HCT116 (cell line): ENCODE measurements at regions not wholly inside any gene's neighbourhood (a gene's known extent, or its start where the extent isn't known, plus 50 kb on each side); places are given as distances from the start of the nearest gene placed in this dataset.

Experiments
- ATAC-seq: fragments of 200-7000 bp; cut with Tn5 transposase; 2 replicates; pipeline ENCODE4 v1.9.1; 2020; ENCODE audit warnings: mild to moderate bottlenecking, moderate library complexity
- BruUV-seq: library from RNA; stranded (reverse); fragments of 400-500 nt; replicated peaks from 2 replicates; lab custom pipeline; 2021; lab: Mats Ljungman, UMichigan
- CTCF ChIA-PET: fragments of 300-600 bp; sonication (Branson Sonifier 250); formaldehyde crosslinking; loops from one replicate; lab custom pipeline; 2021; ENCODE audit warnings: antibody characterized with exemption; lab: Charles Lee
- POLR2A ChIA-PET: fragments of 300-600, 350-600 bp; sonication (Branson Sonifier 250); formaldehyde crosslinking; loops from one replicate; lab custom pipeline; 2021; ENCODE audit warnings: antibody characterized with exemption; lab: Charles Lee
- RAD21 ChIA-PET, 2 experiments: fragments of 300-600 bp; sonication (Branson Sonifier 250); formaldehyde crosslinking; loops; one replicate each; lab custom pipeline; 2023; ENCODE audit warnings: low total read pairs in 2 of 2; ENCODE audit not compliant: uncharacterized antibody in 2 of 2, unreplicated experiment in 2 of 2, low non-redundant PET in 1 of 2; lab: Charles Lee
- DNase-seq: peaks from one replicate; pipeline ENCODE4 v3.0.0-alpha.2; 2010; ENCODE audit warnings: low read depth, low spot score
- H2AFZ ChIP-seq: fragments of 200-600 bp; shearing (Covaris generic), sonication (generic); 2 replicates; pipeline ENCODE4 v1.6.1; 2017; ENCODE audit warnings: low read depth, mixed run types, mixed read lengths, antibody characterized with exemption, low read length; ENCODE audit not compliant: poor library complexity, severe bottlenecking
- H3K27ac ChIP-seq: 2 replicates; pipeline ENCODE4 v1.5.1; 2012; ENCODE audit warnings: low read depth, low read length
- H3K27me3 ChIP-seq: fragments of 200-600 bp; sonication (generic); 2 replicates; pipeline ENCODE4 v1.6.1; 2016; ENCODE audit warnings: mixed run types, low read length, mixed read lengths; ENCODE audit not compliant: insufficient read depth
- H3K36me3 ChIP-seq, 2 experiments: fragments of 200-500 bp in 1 of 2; fragments of 200-600 bp in 1 of 2; sonication (Bioruptor generic) in 1 of 2; sonication (generic) in 1 of 2; 2 replicates each; pipeline versions ENCODE4 v1.5.1 to v1.6.1; 2014 to 2016; ENCODE audit warnings: low read length in 2 of 2, inconsistent platforms in 1 of 2, mixed read lengths in 1 of 2, mixed run types in 1 of 2; ENCODE audit not compliant: insufficient read depth in 2 of 2, control insufficient read depth in 1 of 2
- H3K4me1 ChIP-seq, 2 experiments: fragments of 200-600 bp in 1 of 2; sonication (generic) in 1 of 2; 2 replicates each; pipeline versions ENCODE4 v1.5.1 to v1.6.1; 2012 to 2017; ENCODE audit warnings: low read length in 2 of 2, inconsistent platforms in 1 of 2, mild to moderate bottlenecking in 1 of 2, mixed read lengths in 1 of 2, mixed run types in 1 of 2, moderate library complexity in 1 of 2; ENCODE audit not compliant: insufficient read depth in 2 of 2, control insufficient read depth in 1 of 2
- H3K4me2 ChIP-seq: fragments of 200-600 bp; sonication (generic); 2 replicates; pipeline ENCODE4 v1.6.1; 2017; ENCODE audit warnings: mixed run types, low read length, mixed read lengths
- H3K4me3 ChIP-seq, 2 experiments: fragments of 200-600 bp in 1 of 2; sonication (generic) in 1 of 2; replicated peaks in 1 of 2; 2 replicates each; pipeline ENCODE4 v1.5.1; 2011 to 2016; ENCODE audit warnings: low read length in 2 of 2, control low read depth in 1 of 2, low read depth in 1 of 2, mild to moderate bottlenecking in 1 of 2, mixed read lengths in 1 of 2, mixed run types in 1 of 2
- H3K79me2 ChIP-seq: fragments of 200-600 bp; sonication (generic); 2 replicates; pipeline ENCODE4 v1.6.1; 2017; ENCODE audit warnings: mild to moderate bottlenecking, mixed run types, low read length, moderate library complexity, mixed read lengths; ENCODE audit not compliant: insufficient read depth
- H3K9ac ChIP-seq: fragments of 200-600 bp; sonication (generic); 2 replicates; pipeline ENCODE4 v1.6.1; 2016; ENCODE audit warnings: low read length, mixed read lengths
- H3K9me2 ChIP-seq: fragments of 200-600 bp; sonication (generic), shearing (Covaris generic); 2 replicates; pipeline ENCODE4 v1.6.1; 2017; ENCODE audit warnings: mixed run types, mild to moderate bottlenecking, moderate library complexity; ENCODE audit not compliant: insufficient read depth
- H3K9me3 ChIP-seq, 2 experiments: fragments of 200-500 bp in 1 of 2; fragments of 200-600 bp in 1 of 2; sonication (Bioruptor generic) in 1 of 2; sonication (generic) in 1 of 2; 2 replicates each; pipeline ENCODE4 v1.6.1; 2014 to 2017; ENCODE audit warnings: low read length in 2 of 2, mixed read lengths in 2 of 2, inconsistent platforms in 1 of 2, low read depth in 1 of 2, mild to moderate bottlenecking in 1 of 2, mixed run types in 1 of 2, moderate library complexity in 1 of 2; ENCODE audit not compliant: control insufficient read depth in 1 of 2, insufficient read depth in 1 of 2
- H4K20me1 ChIP-seq: fragments of 200-600 bp; sonication (generic), shearing (Covaris generic); 2 replicates; pipeline ENCODE4 v1.6.1; 2017; ENCODE audit warnings: mixed run types, mild to moderate bottlenecking, moderate library complexity; ENCODE audit not compliant: insufficient read depth
- CBX3 ChIP-seq: IDR thresholded peaks from 2 replicates; pipeline ENCODE4 v1.6.1; 2012; ENCODE audit warnings: low read depth
- EGR1 ChIP-seq: IDR thresholded peaks from 2 replicates; pipeline ENCODE4 v1.6.1; 2012; ENCODE audit warnings: low read depth
- ELF1 ChIP-seq: IDR thresholded peaks from 2 replicates; pipeline ENCODE4 v1.6.1; 2012; ENCODE audit warnings: low read depth, borderline replicate concordance
- POLR2A ChIP-seq: IDR thresholded peaks from 2 replicates; pipeline ENCODE4 v1.7.0; 2011; ENCODE audit warnings: borderline replicate concordance; ENCODE audit not compliant: insufficient read depth, insufficient read length; ENCODE audit errors: extremely low read depth
- RAD21 ChIP-seq: IDR thresholded peaks from 2 replicates; pipeline ENCODE4 v1.6.1; 2012; ENCODE audit warnings: low read depth, mild to moderate bottlenecking
- SIN3A ChIP-seq: IDR thresholded peaks from 2 replicates; pipeline ENCODE4 v1.6.1; 2012; ENCODE audit warnings: low read depth
- SP1 ChIP-seq: IDR thresholded peaks from 2 replicates; pipeline ENCODE4 v1.6.1; 2012; ENCODE audit warnings: low read depth
- SRF ChIP-seq: IDR thresholded peaks from 2 replicates; pipeline ENCODE4 v1.6.1; 2012; ENCODE audit warnings: low read depth
- TCF7L2 ChIP-seq: IDR thresholded peaks from 2 replicates; pipeline ENCODE4 v1.7.0; 2011; ENCODE audit warnings: borderline replicate concordance, inconsistent platforms; ENCODE audit not compliant: insufficient read depth, insufficient read length; ENCODE audit errors: extremely low read depth
- ZFX ChIP-seq: fragments of 450-650 bp; IDR thresholded peaks from 2 replicates; pipeline ENCODE4 v1.6.1; 2017
- intact Hi-C: fragments of 100-400 bp; cut with micrococcal nuclease; formaldehyde crosslinking; loops from 2 replicates; pipeline ENCODE4 v1.10.0; 2022
- TF ChIP-seq, protein P1 (sequence below): IDR thresholded peaks from 2 replicates; pipeline ENCODE4 v1.6.1; 2012; ENCODE audit warnings: low read depth
- TF ChIP-seq, protein P2 (sequence below): IDR thresholded peaks from 2 replicates; pipeline ENCODE4 v1.6.1; 2011; ENCODE audit warnings: mild to moderate bottlenecking, low read length, moderate library complexity; ENCODE audit not compliant: insufficient replicate concordance; ENCODE audit errors: extremely low read depth
- TF ChIP-seq, protein P3 (sequence below): IDR thresholded peaks from 2 replicates; pipeline ENCODE4 v1.6.1; 2012
- TF ChIP-seq, protein P4 (sequence below), 3 experiments: fragments of 200-600 bp in 1 of 3; sonication (generic) in 1 of 3; IDR thresholded peaks in 2 of 3; conservative IDR thresholded peaks in 1 of 3; 2 replicates each; pipeline ENCODE4 v1.5.1; 2012 to 2017; ENCODE audit warnings: low read depth in 2 of 3, low read length in 2 of 3, antibody characterized with exemption in 1 of 3, borderline replicate concordance in 1 of 3, control low read depth in 1 of 3, mild to moderate bottlenecking in 1 of 3, mixed read lengths in 1 of 3, mixed run types in 1 of 3, moderate library complexity in 1 of 3; ENCODE audit not compliant: insufficient read depth in 1 of 3

DNA sequence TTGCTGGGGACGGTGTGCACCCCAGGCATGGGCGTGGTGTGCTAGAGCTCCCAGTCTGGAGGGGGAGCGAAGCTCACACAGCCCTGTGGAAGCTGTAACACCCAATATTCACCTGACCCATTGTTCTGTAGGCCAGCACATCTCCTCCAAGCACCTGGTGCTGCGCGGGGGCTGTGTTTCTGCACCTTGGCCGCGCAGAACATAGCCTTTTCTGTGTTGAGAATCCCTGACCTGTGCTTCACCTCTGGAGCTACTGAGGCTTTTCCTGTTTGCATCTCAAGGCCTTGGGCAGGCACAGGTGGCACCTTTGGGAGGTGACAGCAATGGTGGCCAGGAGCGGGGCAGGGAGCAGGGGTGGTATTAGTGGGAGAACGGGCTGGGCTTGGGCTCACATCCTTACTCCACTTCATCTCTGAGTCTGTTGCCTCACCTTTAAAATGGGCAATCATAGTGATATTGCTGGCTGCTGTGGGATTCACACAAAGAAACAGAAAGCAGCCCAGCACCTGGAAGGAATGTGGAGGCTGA, 343.9 kb upstream of the AJAP1 start:
- no peak for DNase-seq
- Histone ChIP-seq H3K4me3 (no peak overlapping the region), H3K4me1 (no peaks in the 10 kb centered on the region), H3K4me2 (no peak overlapping the region), H3K27ac (no peak overlapping the region), H4K20me1 (no peaks in the 10 kb centered on the region), H3K79me2 (no peaks in the 10 kb centered on the region), H3K27me3 (no peaks in the 10 kb centered on the region), H3K9me3 (no peaks in the 10 kb centered on the region), H3K9me2 (no peaks in the 10 kb centered on the region), H2AFZ (no peak overlapping the region)
- ChIA-PET CTCF (no interaction called here), RAD21 (no interaction called here)
- TF ChIP-seq, protein P1, sequence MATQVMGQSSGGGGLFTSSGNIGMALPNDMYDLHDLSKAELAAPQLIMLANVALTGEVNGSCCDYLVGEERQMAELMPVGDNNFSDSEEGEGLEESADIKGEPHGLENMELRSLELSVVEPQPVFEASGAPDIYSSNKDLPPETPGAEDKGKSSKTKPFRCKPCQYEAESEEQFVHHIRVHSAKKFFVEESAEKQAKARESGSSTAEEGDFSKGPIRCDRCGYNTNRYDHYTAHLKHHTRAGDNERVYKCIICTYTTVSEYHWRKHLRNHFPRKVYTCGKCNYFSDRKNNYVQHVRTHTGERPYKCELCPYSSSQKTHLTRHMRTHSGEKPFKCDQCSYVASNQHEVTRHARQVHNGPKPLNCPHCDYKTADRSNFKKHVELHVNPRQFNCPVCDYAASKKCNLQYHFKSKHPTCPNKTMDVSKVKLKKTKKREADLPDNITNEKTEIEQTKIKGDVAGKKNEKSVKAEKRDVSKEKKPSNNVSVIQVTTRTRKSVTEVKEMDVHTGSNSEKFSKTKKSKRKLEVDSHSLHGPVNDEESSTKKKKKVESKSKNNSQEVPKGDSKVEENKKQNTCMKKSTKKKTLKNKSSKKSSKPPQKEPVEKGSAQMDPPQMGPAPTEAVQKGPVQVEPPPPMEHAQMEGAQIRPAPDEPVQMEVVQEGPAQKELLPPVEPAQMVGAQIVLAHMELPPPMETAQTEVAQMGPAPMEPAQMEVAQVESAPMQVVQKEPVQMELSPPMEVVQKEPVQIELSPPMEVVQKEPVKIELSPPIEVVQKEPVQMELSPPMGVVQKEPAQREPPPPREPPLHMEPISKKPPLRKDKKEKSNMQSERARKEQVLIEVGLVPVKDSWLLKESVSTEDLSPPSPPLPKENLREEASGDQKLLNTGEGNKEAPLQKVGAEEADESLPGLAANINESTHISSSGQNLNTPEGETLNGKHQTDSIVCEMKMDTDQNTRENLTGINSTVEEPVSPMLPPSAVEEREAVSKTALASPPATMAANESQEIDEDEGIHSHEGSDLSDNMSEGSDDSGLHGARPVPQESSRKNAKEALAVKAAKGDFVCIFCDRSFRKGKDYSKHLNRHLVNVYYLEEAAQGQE: no peak
- TF ChIP-seq SRF: no peak
- TF ChIP-seq, protein P2, sequence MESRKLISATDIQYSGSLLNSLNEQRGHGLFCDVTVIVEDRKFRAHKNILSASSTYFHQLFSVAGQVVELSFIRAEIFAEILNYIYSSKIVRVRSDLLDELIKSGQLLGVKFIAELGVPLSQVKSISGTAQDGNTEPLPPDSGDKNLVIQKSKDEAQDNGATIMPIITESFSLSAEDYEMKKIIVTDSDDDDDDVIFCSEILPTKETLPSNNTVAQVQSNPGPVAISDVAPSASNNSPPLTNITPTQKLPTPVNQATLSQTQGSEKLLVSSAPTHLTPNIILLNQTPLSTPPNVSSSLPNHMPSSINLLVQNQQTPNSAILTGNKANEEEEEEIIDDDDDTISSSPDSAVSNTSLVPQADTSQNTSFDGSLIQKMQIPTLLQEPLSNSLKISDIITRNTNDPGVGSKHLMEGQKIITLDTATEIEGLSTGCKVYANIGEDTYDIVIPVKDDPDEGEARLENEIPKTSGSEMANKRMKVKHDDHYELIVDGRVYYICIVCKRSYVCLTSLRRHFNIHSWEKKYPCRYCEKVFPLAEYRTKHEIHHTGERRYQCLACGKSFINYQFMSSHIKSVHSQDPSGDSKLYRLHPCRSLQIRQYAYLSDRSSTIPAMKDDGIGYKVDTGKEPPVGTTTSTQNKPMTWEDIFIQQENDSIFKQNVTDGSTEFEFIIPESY: no peak
- TF ChIP-seq SIN3A: no peak
- TF ChIP-seq, protein P3, sequence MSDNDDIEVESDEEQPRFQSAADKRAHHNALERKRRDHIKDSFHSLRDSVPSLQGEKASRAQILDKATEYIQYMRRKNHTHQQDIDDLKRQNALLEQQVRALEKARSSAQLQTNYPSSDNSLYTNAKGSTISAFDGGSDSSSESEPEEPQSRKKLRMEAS: no peak
- TF ChIP-seq ZFX: no peak
- TF ChIP-seq POLR2A: no peak
- no peak for TF ChIP-seq SP1
- no peak for TF ChIP-seq CBX3
- TF ChIP-seq TCF7L2: no peak
- TF ChIP-seq, protein P4, sequence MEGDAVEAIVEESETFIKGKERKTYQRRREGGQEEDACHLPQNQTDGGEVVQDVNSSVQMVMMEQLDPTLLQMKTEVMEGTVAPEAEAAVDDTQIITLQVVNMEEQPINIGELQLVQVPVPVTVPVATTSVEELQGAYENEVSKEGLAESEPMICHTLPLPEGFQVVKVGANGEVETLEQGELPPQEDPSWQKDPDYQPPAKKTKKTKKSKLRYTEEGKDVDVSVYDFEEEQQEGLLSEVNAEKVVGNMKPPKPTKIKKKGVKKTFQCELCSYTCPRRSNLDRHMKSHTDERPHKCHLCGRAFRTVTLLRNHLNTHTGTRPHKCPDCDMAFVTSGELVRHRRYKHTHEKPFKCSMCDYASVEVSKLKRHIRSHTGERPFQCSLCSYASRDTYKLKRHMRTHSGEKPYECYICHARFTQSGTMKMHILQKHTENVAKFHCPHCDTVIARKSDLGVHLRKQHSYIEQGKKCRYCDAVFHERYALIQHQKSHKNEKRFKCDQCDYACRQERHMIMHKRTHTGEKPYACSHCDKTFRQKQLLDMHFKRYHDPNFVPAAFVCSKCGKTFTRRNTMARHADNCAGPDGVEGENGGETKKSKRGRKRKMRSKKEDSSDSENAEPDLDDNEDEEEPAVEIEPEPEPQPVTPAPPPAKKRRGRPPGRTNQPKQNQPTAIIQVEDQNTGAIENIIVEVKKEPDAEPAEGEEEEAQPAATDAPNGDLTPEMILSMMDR (IDR thresholded peaks at IDR 0.05 in 2 of 3, conservative IDR thresholded peaks at IDR 0.05 in 1 of 3; ENCODE audit: borderline replicate concordance in 1 of 3, insufficient read depth in 1 of 3, low read depth in 2 of 3, low read length in 2 of 3): no peak
- no peak for TF ChIP-seq EGR1
- no peak for TF ChIP-seq RAD21
- TF ChIP-seq ELF1: no peak
- TF ChIP-seq, all 23 proteins: peak for 0
- Histone ChIP-seq H3K36me3 (no peaks in the 10 kb centered on the region), H3K9ac (no peak overlapping the region)
- no peak for ATAC-seq
- POLR2A ChIA-PET: no interaction called here
- no TSS peak for BruUV-seq
- intact Hi-C loops: no loop called here
